HG03280 (cell line): ENCODE measurements at regions not wholly inside any gene's neighbourhood (a gene's known extent, or its start where the extent isn't known, plus 50 kb on each side); places are given as distances from the start of the nearest gene placed in this dataset.
"Not testable (repeated sequence)": the region's sequence is repeated elsewhere in the genome, so short reads cannot be mapped to it uniquely, and the experiment has no call there.

Experiments
- ATAC-seq: cut with Tn5 transposase; IDR thresholded peaks from one replicate; pipeline ENCODE4 v1.9.1; 2021; ENCODE audit warnings: mild to moderate bottlenecking, moderate library complexity; ENCODE audit not compliant: unreplicated experiment

DNA sequence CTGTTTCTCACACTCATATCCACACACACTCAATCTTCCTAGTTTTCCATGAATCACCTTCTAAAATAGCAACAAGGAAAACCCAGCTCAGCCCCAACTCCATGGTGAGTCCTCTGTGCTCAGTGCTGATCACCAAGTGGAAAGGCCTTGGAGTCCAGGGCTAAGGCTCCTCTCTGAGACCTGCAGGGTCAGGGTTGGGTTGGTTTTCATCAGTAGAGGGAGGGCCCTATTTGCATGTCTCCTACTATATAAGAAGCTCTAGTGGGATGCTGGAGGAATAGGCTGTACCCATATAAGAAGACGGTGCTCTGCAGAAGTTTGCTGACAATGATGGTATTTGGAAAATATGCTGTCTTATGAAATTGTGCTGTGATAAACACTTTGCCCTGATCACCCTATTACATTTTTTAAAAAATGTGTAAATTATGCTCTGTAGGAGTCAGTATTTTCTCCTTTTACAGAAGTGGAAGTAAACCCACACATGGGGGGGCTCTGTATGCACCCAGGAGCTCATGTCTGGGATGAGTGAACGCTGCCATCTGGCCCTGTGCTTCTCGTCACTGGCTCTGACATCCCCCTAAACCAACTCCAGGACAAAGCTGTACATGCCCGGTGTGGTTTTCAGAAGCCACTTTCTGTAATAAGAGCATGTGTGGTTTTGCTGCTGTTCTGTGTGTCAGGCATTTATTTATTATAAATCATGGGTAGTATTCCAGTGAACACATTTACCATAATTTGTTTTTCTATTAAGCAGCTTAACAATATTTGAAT, 536.3 kb downstream of the TMEM121 start:
- ATAC-seq: no peak

DNA sequence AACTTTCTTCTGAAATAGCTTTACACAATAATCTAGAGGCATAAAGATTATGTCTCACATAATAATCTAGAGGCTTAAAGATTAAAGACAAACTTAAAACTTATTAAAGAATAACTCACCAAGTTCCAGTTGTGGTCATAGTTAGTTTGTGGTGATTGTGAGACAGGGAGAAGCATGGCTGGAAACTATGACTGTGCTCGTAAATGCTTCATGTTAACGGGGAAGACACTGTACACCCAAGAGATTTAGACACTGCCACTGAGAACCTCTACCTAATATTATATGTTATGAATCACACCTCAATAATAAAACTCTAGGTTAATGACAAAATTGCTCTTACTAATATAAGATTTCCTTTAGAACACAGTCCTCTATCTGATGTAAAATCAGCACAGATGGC, 541.6 kb downstream of the TMEM121 start:
- ATAC-seq: no peak

GRCh38 chr14:106069804-106070625, 543.6 kb downstream of the TMEM121 start:
- no peak for ATAC-seq

- ATAC-seq: no peak
Measured at GRCh38 chr14:106080922-106081321, 554.5 kb downstream of the TMEM121 start.

DNA sequence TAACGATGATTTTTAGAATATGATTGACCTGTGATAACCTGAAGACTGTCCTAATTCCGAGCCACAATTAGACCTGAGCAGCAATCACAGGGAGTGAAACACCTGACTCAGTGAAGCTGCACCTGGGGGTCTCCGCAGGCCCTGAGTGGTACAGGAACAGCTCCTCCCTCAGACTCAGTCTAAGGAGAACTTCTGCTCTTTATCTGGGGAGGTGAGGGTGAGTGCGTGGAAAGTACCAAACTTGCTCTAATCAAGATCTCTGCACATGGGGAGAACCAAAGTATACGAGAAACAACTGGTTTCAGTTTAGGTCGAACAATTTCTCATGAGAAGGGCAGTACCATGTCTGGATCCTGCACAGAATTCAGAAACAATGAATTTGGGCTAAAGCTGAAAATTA, 555.3 kb downstream of the TMEM121 start:
- ATAC-seq: not testable (repeated sequence)

- ATAC-seq: no peak
Measured at GRCh38 chr14:106083082-106083481, 556.7 kb downstream of the TMEM121 start.

DNA sequence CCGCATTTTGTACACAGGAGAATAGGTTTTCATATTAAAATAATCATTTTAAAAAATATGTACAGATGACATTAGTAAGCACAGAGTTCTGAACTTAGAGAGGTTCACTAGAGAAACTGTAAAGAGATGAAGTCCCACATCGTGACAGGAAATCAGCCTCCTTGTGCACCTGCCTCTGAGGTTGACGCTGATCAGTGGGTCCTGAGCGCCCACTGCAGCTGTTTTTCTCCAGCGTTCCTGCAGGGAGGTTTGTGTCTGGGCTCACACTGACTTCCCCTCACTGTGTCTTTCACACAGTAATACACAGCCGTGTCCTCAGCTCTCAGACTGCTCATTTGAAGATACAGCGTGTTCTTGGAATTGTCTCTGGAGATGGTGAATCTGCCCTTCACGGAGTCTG, 561.5 kb downstream of the TMEM121 start:
- no peak for ATAC-seq

GRCh38 chr14:106088860-106089259, 562.5 kb downstream of the TMEM121 start:
- ATAC-seq: not testable (repeated sequence)

GRCh38 chr14:106094654-106095189, 568.3 kb downstream of the TMEM121 start:
- ATAC-seq: no peak

DNA sequence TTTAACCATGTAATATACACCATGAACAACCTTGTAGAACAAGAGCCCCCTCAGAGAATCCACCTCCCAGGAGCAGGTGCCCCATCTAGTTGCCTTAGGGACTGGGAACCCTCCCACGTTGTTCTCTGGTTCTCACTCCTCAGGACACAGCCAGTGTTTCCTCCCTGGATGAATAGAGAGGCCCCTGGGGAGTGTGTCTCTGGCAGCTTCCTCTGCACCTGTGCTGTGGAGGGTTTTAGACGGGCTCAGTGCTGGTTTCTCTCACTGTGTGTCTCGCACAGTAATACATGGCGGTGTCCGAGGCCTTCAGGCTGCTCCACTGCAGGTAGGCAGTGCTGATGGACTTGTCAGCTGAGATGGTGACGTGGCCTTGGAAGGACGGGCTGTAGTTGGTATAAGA, 581.3 kb downstream of the TMEM121 start:
- ATAC-seq: no peak

GRCh38 chr14:106109337-106109736, 583.0 kb downstream of the TMEM121 start:
- no peak for ATAC-seq

DNA sequence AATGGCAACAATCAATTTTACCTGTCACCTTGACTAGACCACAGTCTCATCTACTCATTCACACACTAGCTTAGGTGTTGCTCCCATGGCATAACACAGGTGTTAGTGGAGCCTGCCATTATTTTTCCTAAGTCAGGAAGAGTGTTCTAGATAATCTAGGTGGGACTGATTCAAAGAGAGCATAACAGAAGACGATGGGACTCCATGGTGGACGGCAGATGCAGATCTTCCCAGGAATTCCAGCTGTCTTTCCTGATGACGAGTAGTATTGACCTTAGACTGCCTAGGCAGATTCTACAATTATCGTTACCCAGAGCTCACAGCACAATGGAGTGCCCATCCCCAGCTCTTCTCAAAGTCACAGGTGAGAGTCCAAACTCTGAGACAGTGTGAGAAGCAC, 589.0 kb downstream of the TMEM121 start:
- ATAC-seq: no peak

- ATAC-seq: not testable (repeated sequence)
Measured at GRCh38 chr14:106116339-106116930, 590.1 kb downstream of the TMEM121 start.

GRCh38 chr14:106120101-106120500, 593.7 kb downstream of the TMEM121 start:
- ATAC-seq: no peak

- ATAC-seq: no peak
Measured at GRCh38 chr14:106129274-106129673, 602.9 kb downstream of the TMEM121 start.

DNA sequence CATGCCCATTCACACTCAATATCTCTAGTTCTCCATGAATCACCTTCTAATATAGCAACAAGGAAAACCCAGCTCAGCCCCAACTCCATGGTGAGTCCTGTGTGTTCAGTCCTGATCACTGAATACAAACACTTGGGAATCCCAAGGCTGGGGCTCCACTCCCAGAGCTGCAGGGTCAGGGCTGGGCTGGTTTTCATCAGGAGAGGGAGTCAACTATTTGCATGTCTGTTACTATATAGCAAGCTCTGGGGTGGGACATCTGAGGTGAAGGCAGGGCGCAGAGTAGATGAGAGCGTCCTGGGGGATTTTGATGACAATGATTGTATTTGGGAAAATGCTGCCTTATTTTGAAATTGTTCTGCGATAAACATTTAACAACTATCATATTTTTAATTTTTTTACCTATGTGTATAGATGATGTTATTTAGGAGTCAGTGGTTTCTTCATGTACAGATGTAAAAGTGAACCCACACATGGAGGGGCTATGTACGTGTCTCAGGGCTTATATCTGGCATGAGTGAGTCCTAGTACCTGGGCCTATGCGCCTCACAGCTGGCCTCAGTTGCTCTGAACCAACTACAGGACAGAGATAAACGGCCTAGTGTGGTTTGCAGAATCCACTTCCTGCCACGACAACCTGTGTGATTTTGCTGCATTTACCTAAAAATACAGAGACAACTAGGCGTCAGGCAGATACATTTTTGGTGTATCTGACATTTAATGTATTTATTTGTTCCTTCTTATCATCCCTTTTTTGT, 603.7 kb downstream of the TMEM121 start:
- not testable (repeated sequence) for ATAC-seq

- not testable (repeated sequence) for ATAC-seq
Measured at GRCh38 chr14:106133126-106133525, 606.7 kb downstream of the TMEM121 start.

DNA sequence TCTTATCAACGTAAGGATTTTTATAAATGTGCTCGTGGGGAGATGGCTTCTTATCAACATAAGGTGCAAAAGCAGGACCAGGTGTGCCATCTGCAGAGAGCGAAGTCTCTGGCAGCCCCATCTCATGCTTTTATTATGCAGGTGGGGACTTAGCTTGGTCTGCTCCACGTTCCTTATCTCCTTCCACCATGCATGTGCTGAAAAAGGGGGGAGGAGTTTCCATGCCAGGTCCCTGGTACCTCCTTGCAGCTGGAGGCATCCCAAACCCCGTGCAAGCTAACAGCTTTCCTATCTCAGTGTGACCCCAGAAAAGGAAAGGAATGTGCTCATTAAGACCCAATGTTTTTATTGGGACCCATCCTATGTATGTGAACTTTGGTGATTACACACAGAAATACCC, 608.5 kb downstream of the TMEM121 start:
- no peak for ATAC-seq

- ATAC-seq: no peak
Measured at GRCh38 chr14:106141242-106142220, 615.1 kb downstream of the TMEM121 start.

DNA sequence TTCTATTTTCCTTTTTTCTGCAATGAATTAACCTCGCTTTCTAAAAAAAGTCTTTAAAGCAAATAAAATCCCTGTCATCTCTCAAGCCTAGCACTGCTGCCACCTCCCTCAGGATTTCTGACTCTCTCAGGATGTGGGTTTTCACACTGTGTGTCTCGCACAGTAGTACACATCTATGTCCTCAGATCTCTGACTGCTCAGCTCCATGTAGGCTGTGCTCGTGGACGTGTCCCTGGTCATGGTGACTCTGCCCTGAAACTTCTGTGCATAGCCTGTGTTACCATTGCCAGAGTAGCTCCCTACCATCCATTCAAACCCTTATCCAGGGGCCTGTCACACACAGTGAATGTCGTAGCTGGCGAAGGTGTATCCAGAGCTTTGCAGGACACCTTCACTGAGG, 619.3 kb downstream of the TMEM121 start:
- ATAC-seq: not testable (repeated sequence)
